GM12892 (cell line): ENCODE measurements at regions not wholly inside any gene's neighbourhood (a gene's known extent, or its start where the extent isn't known, plus 50 kb on each side); places are given as distances from the start of the nearest gene placed in this dataset.

Experiments
- POLR2A ChIP-seq: IDR thresholded peaks from 2 replicates; pipeline ENCODE4 v1.6.1; 2011; ENCODE audit warnings: low read depth, low read length, control low read depth
- TAF1 ChIP-seq: IDR thresholded peaks from 2 replicates; pipeline ENCODE4 v1.6.1; 2011; ENCODE audit warnings: low read depth, mild to moderate bottlenecking, control low read depth, low read length, borderline replicate concordance

GRCh38 chr6:134508862-134509498 is 191.1 kb upstream of the SGK1 start:
- no peak for TF ChIP-seq POLR2A
- TF ChIP-seq TAF1 = no peak
